Neural crest cell (in vitro differentiated cells): ENCODE measurements at regions not wholly inside any gene's neighbourhood (a gene's known extent, or its start where the extent isn't known, plus 50 kb on each side); places are given as distances from the start of the nearest gene placed in this dataset.

Source experiments
- DNase-seq: peaks from one replicate; pipeline ENCODE4 v3.0.0; 2021; ENCODE audit warnings: low read depth, mixed read lengths, low spot score
- H3K27ac Mint-ChIP-seq: one replicate; pipeline ENCODE4 v1.8.0; 2021; ENCODE audit warnings: mild to moderate bottlenecking, mixed read lengths; ENCODE audit not compliant: unreplicated experiment
- H3K27me3 Mint-ChIP-seq: 2 replicates; pipeline ENCODE4 v1.8.0; 2021; ENCODE audit warnings: low read depth, mild to moderate bottlenecking, mixed read lengths
- H3K36me3 Mint-ChIP-seq: 2 replicates; pipeline ENCODE4 v1.8.0; 2021; ENCODE audit warnings: low read depth, mild to moderate bottlenecking, mixed read lengths
- H3K4me1 Mint-ChIP-seq: 2 replicates; pipeline ENCODE4 v1.8.0; 2021; ENCODE audit warnings: mixed read lengths
- H3K4me3 Mint-ChIP-seq: one replicate; pipeline ENCODE4 v1.8.0; 2021; ENCODE audit warnings: mild to moderate bottlenecking, mixed read lengths
- H3K9me3 Mint-ChIP-seq: 2 replicates; pipeline ENCODE4 v1.8.0; 2021; ENCODE audit warnings: mixed read lengths
- CTCF ChIP-seq: fragments of 200-600 bp; sonication (generic); conservative IDR thresholded peaks from 2 replicates; pipeline ENCODE4 v1.5.0; 2021; ENCODE audit warnings: antibody characterized with exemption, mild to moderate bottlenecking

- no peak for DNase-seq
- Mint-ChIP-seq H3K4me1 (peaks cover 20% of the 10 kb centered on the region), H3K27ac (peak overlapping the region; percentile 24), H3K9me3 (peaks cover 5% of the 10 kb centered on the region), H3K4me3 (no peak overlapping the region), H3K36me3 (no peaks in the 10 kb centered on the region), H3K27me3 (no peaks in the 10 kb centered on the region)
- no peak for TF ChIP-seq CTCF
Observed at GRCh38 chr3:182294696-182295095, 498.6 kb upstream of the ATP11B start.

GRCh38 chr3:182300266-182300665, 493.0 kb upstream of the ATP11B start:
- Mint-ChIP-seq H3K36me3 (no peaks in the 10 kb centered on the region), H3K9me3 (no peaks in the 10 kb centered on the region), H3K4me3 (no peak overlapping the region), H3K4me1 (no peaks in the 10 kb centered on the region), H3K27ac (no peak overlapping the region), H3K27me3 (no peaks in the 10 kb centered on the region)
- no peak for DNase-seq
- TF ChIP-seq CTCF = no peak

GRCh38 chr3:182303169-182303568, 490.1 kb upstream of the ATP11B start:
- TF ChIP-seq CTCF = no peak
- Mint-ChIP-seq H3K9me3 (no peaks in the 10 kb centered on the region), H3K4me1 (peaks cover 13% of the 10 kb centered on the region), H3K36me3 (no peaks in the 10 kb centered on the region), H3K27ac (peak overlapping the region; percentile 55), H3K27me3 (no peaks in the 10 kb centered on the region), H3K4me3 (no peak overlapping the region)
- no peak for DNase-seq

GRCh38 chr3:182305881-182306665, 487.2 kb upstream of the ATP11B start:
- no peak for DNase-seq
- no peak overlapping the region for H3K4me3 Mint-ChIP-seq
- no peaks in the 10 kb centered on the region for H3K36me3 Mint-ChIP-seq
- peak overlapping the region; percentile 81 for H3K27ac Mint-ChIP-seq
- H3K27me3 Mint-ChIP-seq = no peaks in the 10 kb centered on the region
- H3K9me3 Mint-ChIP-seq = no peaks in the 10 kb centered on the region
- TF ChIP-seq CTCF = no peak
- peaks cover 30% of the 10 kb centered on the region for H3K4me1 Mint-ChIP-seq

- H3K9me3 Mint-ChIP-seq = peaks cover 8% of the 10 kb centered on the region
- H3K4me3 Mint-ChIP-seq = no peak overlapping the region
- H3K27ac Mint-ChIP-seq = no peak overlapping the region
- H3K36me3 Mint-ChIP-seq = peaks cover 9% of the 10 kb centered on the region
- no peaks in the 10 kb centered on the region for H3K27me3 Mint-ChIP-seq
- TF ChIP-seq CTCF = no peak
- DNase-seq = no peak
- peaks cover 30% of the 10 kb centered on the region for H3K4me1 Mint-ChIP-seq
Observed at GRCh38 chr3:182308328-182308727, 485.0 kb upstream of the ATP11B start.
